Eye (tissue), 1 donor: ENCODE measurements at regions not wholly inside any gene's neighbourhood (a gene's known extent, or its start where the extent isn't known, plus 50 kb on each side); places are given as distances from the start of the nearest gene placed in this dataset.

Experiments used
- DNase-seq: peaks from one replicate; pipeline ENCODE4 v3.0.0-alpha.2; 2015

GRCh38 chr12:92215358-92215757 lies 69.7 kb upstream of the BTG1 start:
- DNase-seq: no peak

GRCh38 chr12:92213166-92213565 lies 67.5 kb upstream of the BTG1 start:
- DNase-seq: no peak

DNA sequence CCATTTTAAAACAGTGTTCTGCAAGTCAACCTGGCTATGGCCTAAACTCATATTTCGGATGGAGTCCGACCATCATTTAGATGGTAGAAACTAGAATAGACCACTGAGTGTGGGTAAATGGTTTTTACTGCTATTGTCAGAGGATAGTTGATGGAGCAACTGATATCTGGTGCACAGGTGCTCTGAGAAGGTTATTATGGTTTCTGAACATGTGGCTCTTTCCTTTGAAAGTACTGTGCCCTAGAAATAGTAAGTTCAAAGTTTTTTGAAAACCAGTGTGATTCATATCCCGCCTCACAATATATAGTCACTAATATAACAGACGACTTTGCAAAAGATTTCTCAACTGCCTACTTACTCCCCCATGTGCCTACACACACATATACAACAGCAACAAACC lies 64.4 kb upstream of the BTG1 start:
- no peak for DNase-seq

DNA sequence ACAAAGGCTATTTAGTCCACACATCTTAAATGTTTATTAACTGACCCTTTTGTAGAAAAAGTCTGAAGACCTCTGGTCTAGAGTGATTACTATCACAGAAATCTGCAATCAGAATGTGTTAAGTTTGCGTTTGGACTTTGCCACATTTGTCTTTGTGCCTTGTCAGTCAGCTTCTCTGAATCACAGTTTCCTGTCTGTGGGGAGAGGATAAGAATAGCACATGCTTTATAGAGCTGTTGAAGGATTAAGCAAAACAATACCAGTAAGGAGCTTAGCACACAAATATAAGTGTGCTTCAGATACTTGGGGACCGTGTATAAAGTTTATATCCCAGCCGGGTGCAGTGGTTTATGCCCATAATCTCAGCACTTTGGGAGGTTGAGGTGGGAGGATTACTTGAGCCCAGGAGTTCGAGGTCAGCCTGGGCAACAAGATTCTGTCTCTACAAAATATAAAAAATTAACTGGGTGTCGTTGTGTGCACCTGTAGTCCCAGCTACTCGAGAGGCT lies 63.0 kb upstream of the BTG1 start:
- no peak for DNase-seq

- DNase-seq: no peak
Observed at GRCh38 chr12:92206596-92206995, 61.0 kb upstream of the BTG1 start.

- no peak for DNase-seq
Observed at GRCh38 chr12:92206011-92206410, 60.4 kb upstream of the BTG1 start.

DNA sequence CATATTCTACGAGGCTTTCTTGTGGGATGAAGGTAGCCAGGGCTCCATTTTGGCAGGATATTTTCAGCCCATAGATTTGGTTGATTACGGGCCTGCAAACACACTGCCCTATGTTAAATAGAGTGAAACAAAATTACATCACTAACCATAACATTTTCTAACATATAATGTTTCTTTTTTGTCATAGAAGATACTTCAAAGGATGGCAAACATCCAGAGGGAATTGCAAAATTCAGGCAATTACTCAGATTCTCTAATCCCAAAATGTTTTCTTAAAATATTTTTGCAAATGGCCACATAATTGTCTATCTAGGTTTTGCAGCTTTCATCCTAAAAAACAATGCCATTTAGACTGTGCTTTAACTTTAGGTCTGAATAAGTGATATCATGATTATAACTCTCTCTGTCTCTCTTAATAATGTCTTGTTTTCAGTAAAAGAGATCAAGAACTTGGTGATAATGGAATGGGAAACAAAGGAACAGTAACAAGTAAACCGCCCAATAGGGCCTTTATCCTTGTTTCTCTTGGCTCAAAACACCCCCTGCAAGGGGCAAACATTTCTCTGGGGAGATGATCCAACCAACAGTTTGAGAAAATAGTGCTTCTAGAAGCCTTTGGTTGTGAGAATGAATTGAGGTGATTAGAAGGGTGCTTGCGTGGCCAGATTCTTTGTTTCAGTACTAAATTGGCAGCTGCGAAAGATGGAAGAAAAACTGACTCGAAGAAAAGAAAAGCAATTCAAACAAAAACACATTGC lies 54.4 kb upstream of the BTG1 start:
- DNase-seq: no peak

DNA sequence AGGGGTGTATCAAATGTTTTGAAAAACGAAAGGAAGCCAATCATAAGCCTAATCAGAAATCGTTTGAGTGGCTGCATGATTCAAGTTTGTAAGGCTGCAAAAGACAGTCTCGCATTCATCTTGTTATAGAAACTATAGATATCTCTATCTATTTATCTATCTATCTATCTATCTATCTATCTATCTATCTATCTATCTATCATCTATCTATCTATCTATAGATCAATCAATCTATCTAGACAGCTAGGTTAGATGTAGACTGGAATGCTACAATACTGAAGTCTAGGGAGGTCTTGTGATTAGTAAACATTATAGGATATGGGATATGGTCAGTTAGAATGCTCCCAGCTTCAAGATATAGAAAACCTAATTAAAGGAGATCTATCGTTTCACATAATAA lies 52.2 kb upstream of the BTG1 start:
- DNase-seq: no peak

DNA sequence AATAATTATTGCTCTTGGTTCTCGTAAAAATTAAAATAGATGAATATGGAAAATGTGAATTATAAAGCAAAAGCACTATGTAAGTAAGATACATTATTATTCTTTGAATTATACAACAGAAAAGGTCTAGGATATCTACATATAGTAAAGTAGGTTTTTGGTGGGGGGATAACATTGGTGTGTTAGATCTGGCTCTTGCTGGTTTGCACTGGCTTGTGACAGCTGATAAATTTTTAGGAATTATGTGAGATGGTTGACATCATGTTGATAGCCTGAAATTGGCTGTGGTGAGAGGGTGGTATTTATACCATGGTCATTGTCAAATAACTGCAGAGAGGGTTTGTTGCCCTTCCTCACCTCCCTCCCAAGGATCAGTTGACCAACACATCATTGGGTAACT lies 50.7 kb upstream of the BTG1 start:
- DNase-seq: no peak
